Body of pancreas (tissue), 4 donors: ENCODE measurements at regions not wholly inside any gene's neighbourhood (a gene's known extent, or its start where the extent isn't known, plus 50 kb on each side); places are given as distances from the start of the nearest gene placed in this dataset.

Experiments
- CTCF ChIP-seq, 7 experiments: fragments of 450-650 bp in 4 of 7; fragments of 200-600 bp in 3 of 7; sonication (generic) in 3 of 7; IDR thresholded peaks; one replicate each; pipeline ENCODE4 v1.5.1; 2016 to 2019; ENCODE audit warnings: antibody characterized with exemption in 7 of 7
- POLR2A ChIP-seq, 3 donors: fragments of 450-650 bp; IDR thresholded peaks; one replicate each; pipeline ENCODE4 v1.6.1; 2016; ENCODE audit warnings: antibody characterized with exemption in 3 of 3, mild to moderate bottlenecking in 2 of 3

GRCh38 chr4:117640836-117641235 is 393.4 kb upstream of the NDST3 start:
- no peak for TF ChIP-seq POLR2A (IDR thresholded peaks at IDR 0.05)
- TF ChIP-seq CTCF (IDR thresholded peaks at IDR 0.05): no peak
